ENCODE measurements at regions not wholly inside any gene's neighbourhood (a gene's known extent, or its start where the extent isn't known, plus 50 kb on each side); places are given as distances from the start of the nearest gene placed in this dataset.

- Histone ChIP-seq H3K36me3 (no peaks in the 10 kb centered on the region), H3K27me3 (no peaks in the 10 kb centered on the region), H3K27ac (no peak overlapping the region), H3K9me3 (no peaks in the 10 kb centered on the region), H3K4me3 (no peak overlapping the region), H3K4me1 (peaks cover 0 to 17% (median 7%) of the 10 kb centered on the region in 4 donors)
- WGBS, 2 donors (ENCODE audit: low coverage in 1 of 2), result 89 to 100% methylated on average over 3 to 8 of the region's 8 CpGs
- in situ Hi-C loops (cut with MboI; ENCODE audit: low pct_ligation_motif_present in 1 of 4, low pct_unique_long_range_greater_than_20kb in 1 of 4, low sequenced_read_pairs in 3 of 4) (no loop called here), intact Hi-C loops (cut with DNase I; ENCODE audit: low total_unique reads) (no loop called here)
- TF ChIP-seq EP300 (IDR thresholded peaks at IDR 0.05; ENCODE audit: low read depth) (no peak), CTCF (IDR thresholded peaks at IDR 0.05) (no peak), POLR2A (IDR thresholded peaks at IDR 0.05) (no peak), POLR2AphosphoS5 (IDR thresholded peaks at IDR 0.05) (no peak)
- DNase-seq, result no peak
These were observed 344.5 kb downstream of the KCNRG start for GRCh38 chr13:50359779-50360178.

- WGBS, 2 donors (ENCODE audit: low coverage in 1 of 2), result 95% methylated on average over 2 of the region's 2 CpGs; no CpG with 5 or more reads in 1 of the 2 donors
- no peak for TF ChIP-seq POLR2AphosphoS5 (IDR thresholded peaks at IDR 0.05)
- no peak for TF ChIP-seq EP300 (IDR thresholded peaks at IDR 0.05; ENCODE audit: low read depth)
- TF ChIP-seq CTCF (IDR thresholded peaks at IDR 0.05), result no peak
- no peak for TF ChIP-seq POLR2A (IDR thresholded peaks at IDR 0.05)
- H3K27me3 ChIP-seq, result no peaks in the 10 kb centered on the region
- in situ Hi-C loops (cut with MboI; ENCODE audit: low pct_ligation_motif_present in 1 of 4, low pct_unique_long_range_greater_than_20kb in 1 of 4, low sequenced_read_pairs in 3 of 4) (no loop called here), intact Hi-C loops (cut with DNase I; ENCODE audit: low total_unique reads) (no loop called here)
- H3K9me3 ChIP-seq, result no peaks in the 10 kb centered on the region
- H3K4me3 ChIP-seq, result no peak overlapping the region
- DNase-seq, result no peak
- peaks cover under 1 to 23% (median 7%) of the 10 kb centered on the region in 4 donors for H3K4me1 ChIP-seq
- no peaks in the 10 kb centered on the region for H3K36me3 ChIP-seq
- H3K27ac ChIP-seq, result no peak overlapping the region
These were observed 345.4 kb downstream of the KCNRG start for GRCh38 chr13:50360637-50361036.

DNA sequence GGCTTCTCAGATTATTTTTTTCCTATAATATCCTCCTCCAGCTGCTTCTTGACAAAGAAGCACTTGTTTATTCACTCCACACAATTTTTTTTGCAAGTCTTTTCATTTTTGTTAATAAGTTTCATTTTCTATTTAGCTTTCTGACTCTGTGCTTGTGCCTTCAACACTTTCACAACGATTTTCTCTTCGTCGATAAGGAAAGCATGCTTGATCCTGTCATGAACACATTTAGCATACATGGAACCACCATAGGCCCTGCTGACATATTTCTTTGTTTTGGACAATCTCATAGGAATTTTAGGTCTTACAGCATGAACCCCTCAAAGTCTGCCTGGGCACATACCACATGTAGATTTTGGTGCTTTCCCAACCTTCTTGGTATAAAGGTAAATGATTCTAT, 346.0 kb downstream of the KCNRG start:
- Histone ChIP-seq H3K4me1 (peaks cover 2 to 28% (median 10%) of the 10 kb centered on the region in 4 donors), H3K27me3 (no peaks in the 10 kb centered on the region), H3K27ac (no peak overlapping the region), H3K36me3 (no peaks in the 10 kb centered on the region), H3K9me3 (no peaks in the 10 kb centered on the region), H3K4me3 (no peak overlapping the region)
- intact Hi-C loops (cut with DNase I; ENCODE audit: low total_unique reads) (no loop called here), in situ Hi-C loops (cut with MboI; ENCODE audit: low pct_ligation_motif_present in 1 of 4, low pct_unique_long_range_greater_than_20kb in 1 of 4, low sequenced_read_pairs in 3 of 4) (no loop called here)
- 41 to 62% methylated on average over 3 of the region's 3 CpGs for WGBS, 2 donors (ENCODE audit: low coverage in 1 of 2)
- no peak for DNase-seq
- TF ChIP-seq POLR2A (IDR thresholded peaks at IDR 0.05) (no peak), EP300 (IDR thresholded peaks at IDR 0.05; ENCODE audit: low read depth) (no peak), CTCF (IDR thresholded peaks at IDR 0.05) (no peak), POLR2AphosphoS5 (IDR thresholded peaks at IDR 0.05) (no peak)

- in situ Hi-C loops (cut with MboI; ENCODE audit: low pct_ligation_motif_present in 1 of 4, low pct_unique_long_range_greater_than_20kb in 1 of 4, low sequenced_read_pairs in 3 of 4), result no loop called here
- intact Hi-C loops (cut with DNase I; ENCODE audit: low total_unique reads), result no loop called here
- H3K27me3 ChIP-seq, result no peaks in the 10 kb centered on the region
- peak; percentile 23 for DNase-seq
- peaks cover 2 to 15% (median 5%) of the 10 kb centered on the region in 4 donors for H3K4me1 ChIP-seq
- no peaks in the 10 kb centered on the region for H3K9me3 ChIP-seq
- WGBS, 2 donors (ENCODE audit: low coverage in 1 of 2), result 41 to 45% methylated on average over 10 of the region's 10 CpGs
- no peaks in the 10 kb centered on the region for H3K36me3 ChIP-seq
- H3K4me3 ChIP-seq, result peak overlapping the region in 1 of 4 donors; percentile 31
- H3K27ac ChIP-seq, result peak overlapping the region; percentile 7 to 49 (median 41)
- no peak for TF ChIP-seq EP300 (IDR thresholded peaks at IDR 0.05; ENCODE audit: low read depth)
- no peak for TF ChIP-seq POLR2AphosphoS5 (IDR thresholded peaks at IDR 0.05)
These were observed 350.5 kb downstream of the KCNRG start for GRCh38 chr13:50365408-50366391.

Data from transverse colon (tissue), 4 donors.